NCI-H510A treated with DMSO at 0.1 percent for 48 hours (cell line): ENCODE measurements at regions not wholly inside any gene's neighbourhood (a gene's known extent, or its start where the extent isn't known, plus 50 kb on each side); places are given as distances from the start of the nearest gene placed in this dataset.

Experiments
- DNase-seq: peaks from one replicate; lab custom pipeline; 2025; lab: John Stamatoyannopoulos, UW

- DNase-seq = no peak
These were observed 204.4 kb upstream of the CDH10 start for GRCh38 chr5:24849210-24849609.

- no peak for DNase-seq
These were observed 187.2 kb upstream of the CDH10 start for GRCh38 chr5:24831989-24832388.

- no peak for DNase-seq
These were observed 178.8 kb upstream of the CDH10 start for GRCh38 chr5:24823625-24824024.

GRCh38 chr5:24819841-24820240 lies 175.1 kb upstream of the CDH10 start:
- no peak for DNase-seq

- DNase-seq = no peak
These were observed 173.2 kb upstream of the CDH10 start for GRCh38 chr5:24817966-24818365.

GRCh38 chr5:24816206-24816605 lies 171.4 kb upstream of the CDH10 start:
- no peak for DNase-seq

GRCh38 chr5:24805230-24805629 lies 160.5 kb upstream of the CDH10 start:
- DNase-seq = no peak

- DNase-seq = no peak
These were observed 159.5 kb upstream of the CDH10 start for GRCh38 chr5:24804221-24804681.

GRCh38 chr5:24791326-24791725 lies 146.5 kb upstream of the CDH10 start:
- no peak for DNase-seq

- DNase-seq = no peak
These were observed 145.0 kb upstream of the CDH10 start for GRCh38 chr5:24789611-24790351.

GRCh38 chr5:24788829-24789514 lies 144.2 kb upstream of the CDH10 start:
- DNase-seq = no peak

GRCh38 chr5:24786108-24786507 lies 141.3 kb upstream of the CDH10 start:
- DNase-seq = no peak

- no peak for DNase-seq
These were observed 138.8 kb upstream of the CDH10 start for GRCh38 chr5:24783596-24783995.

- no peak for DNase-seq
These were observed 132.6 kb upstream of the CDH10 start for GRCh38 chr5:24777392-24777791.

GRCh38 chr5:24773261-24773660 lies 128.5 kb upstream of the CDH10 start:
- no peak for DNase-seq

GRCh38 chr5:24767086-24767485 lies 122.3 kb upstream of the CDH10 start:
- no peak for DNase-seq

GRCh38 chr5:24765219-24765618 lies 120.4 kb upstream of the CDH10 start:
- no peak for DNase-seq

GRCh38 chr5:24750355-24750754 lies 105.6 kb upstream of the CDH10 start:
- DNase-seq = no peak

- DNase-seq = no peak
These were observed 104.9 kb upstream of the CDH10 start for GRCh38 chr5:24749701-24750100.

GRCh38 chr5:24747327-24747726 lies 102.5 kb upstream of the CDH10 start:
- no peak for DNase-seq

GRCh38 chr5:24742334-24742733 lies 97.6 kb upstream of the CDH10 start:
- DNase-seq = no peak

GRCh38 chr5:24737163-24737562 lies 92.4 kb upstream of the CDH10 start:
- no peak for DNase-seq

GRCh38 chr5:24735284-24735683 lies 90.5 kb upstream of the CDH10 start:
- no peak for DNase-seq

- DNase-seq = no peak
These were observed 87.4 kb upstream of the CDH10 start for GRCh38 chr5:24732184-24732583.
